Esophagus muscularis mucosa (tissue), 4 donors: ENCODE measurements at regions not wholly inside any gene's neighbourhood (a gene's known extent, or its start where the extent isn't known, plus 50 kb on each side); places are given as distances from the start of the nearest gene placed in this dataset.

Experiments
- DNase-seq: peaks from one replicate; pipeline ENCODE4 v3.0.0-alpha.2; 2017; ENCODE audit errors: extremely low spot score
- H3K27ac ChIP-seq, 4 donors: fragments of 200-600 bp; sonication (generic); replicated peaks in 1 of 4; 1 replicate in 3 of 4; 2 replicates in 1 of 4; pipeline ENCODE4 v1.5.1; 2016 to 2019; ENCODE audit warnings: mild to moderate bottlenecking in 1 of 4
- H3K27me3 ChIP-seq, 4 donors: fragments of 200-600 bp; sonication (generic); one replicate each; pipeline versions ENCODE4 v1.5.1 to v1.6.0; 2016 to 2019
- H3K36me3 ChIP-seq, 4 donors: fragments of 200-600 bp; sonication (generic); one replicate each; pipeline ENCODE4 v1.5.1; 2016 to 2019
- H3K4me1 ChIP-seq, 4 donors: fragments of 200-600 bp; sonication (generic); one replicate each; pipeline ENCODE4 v1.5.1; 2016 to 2019
- H3K4me3 ChIP-seq, 4 donors: fragments of 200-600 bp; sonication (generic); 1 replicate in 2 of 4; 2 replicates in 2 of 4; pipeline ENCODE4 v1.5.1; 2016 to 2019; ENCODE audit warnings: mild to moderate bottlenecking in 4 of 4, moderate library complexity in 1 of 4
- H3K9me3 ChIP-seq, 4 donors: fragments of 200-600 bp; sonication (generic); 1 replicate in 3 of 4; 2 replicates in 1 of 4; pipeline ENCODE4 v1.5.1; 2016 to 2019
- CTCF ChIP-seq, 3 experiments: fragments of 200-600 bp in 2 of 3; fragments of 450-650 bp in 1 of 3; sonication (generic) in 2 of 3; IDR thresholded peaks; one replicate each; pipeline ENCODE4 v1.5.1; 2017 to 2019; ENCODE audit warnings: antibody characterized with exemption in 3 of 3, mild to moderate bottlenecking in 2 of 3, moderate library complexity in 1 of 3
- EP300 ChIP-seq: sonication (generic); formaldehyde crosslinking; IDR thresholded peaks from one replicate; pipeline ENCODE4 v1.6.1; 2017; ENCODE audit warnings: antibody characterized with exemption
- POLR2A ChIP-seq: fragments of 450-650 bp; IDR thresholded peaks from one replicate; pipeline ENCODE4 v1.6.1; 2017; ENCODE audit warnings: antibody characterized with exemption, moderate library complexity, mild to moderate bottlenecking, low read depth
- POLR2AphosphoS5 ChIP-seq, 2 donors: sonication (generic); formaldehyde crosslinking; IDR thresholded peaks; one replicate each; pipeline ENCODE4 v1.6.1; 2017; ENCODE audit warnings: antibody characterized with exemption in 2 of 2
- WGBS: methylation state at CpG from one replicate; pipeline ENCODE4 v1.1.5; 2018; 5-methylcytosine and 5-hydroxymethylcytosine counted together
- intact Hi-C: fragments of 100-400 bp; cut with DNase I; formaldehyde crosslinking; loops from one replicate; pipeline ENCODE4 v1.15.1; 2023

GRCh38 chr12:75837700-75838099 lies 193.9 kb downstream of the PHLDA1 start:
- no peaks in the 10 kb centered on the region for H3K27me3 ChIP-seq
- peaks cover 0 to 11% (median 3%) of the 10 kb centered on the region in 4 donors for H3K4me1 ChIP-seq
- no peaks in the 10 kb centered on the region for H3K36me3 ChIP-seq
- intact Hi-C loops: no loop called here
- 48% methylated on average over 2 of the region's 2 CpGs for WGBS
- no peaks in the 10 kb centered on the region for H3K9me3 ChIP-seq
- H3K4me3 ChIP-seq: no peak overlapping the region
- TF ChIP-seq CTCF (IDR thresholded peaks at IDR 0.05) (no peak), POLR2AphosphoS5 (IDR thresholded peaks at IDR 0.05) (peak in 1 of 2 donors; percentile 37), POLR2A (no peak), EP300 (no peak)
- no peak overlapping the region for H3K27ac ChIP-seq
- no peak for DNase-seq

GRCh38 chr12:75836533-75836932 lies 195.0 kb downstream of the PHLDA1 start:
- TF ChIP-seq POLR2A (no peak), POLR2AphosphoS5 (IDR thresholded peaks at IDR 0.05) (no peak), CTCF (IDR thresholded peaks at IDR 0.05) (no peak), EP300 (no peak)
- peaks cover 0 to 7% (median 3%) of the 10 kb centered on the region in 4 donors for H3K4me1 ChIP-seq
- H3K36me3 ChIP-seq: no peaks in the 10 kb centered on the region
- H3K27ac ChIP-seq: no peak overlapping the region
- H3K9me3 ChIP-seq: no peaks in the 10 kb centered on the region
- intact Hi-C loops: no loop called here
- DNase-seq: no peak
- no peaks in the 10 kb centered on the region for H3K27me3 ChIP-seq
- no peak overlapping the region for H3K4me3 ChIP-seq

GRCh38 chr12:75834591-75834990 lies 197.0 kb downstream of the PHLDA1 start:
- H3K4me3 ChIP-seq: no peak overlapping the region
- no peaks in the 10 kb centered on the region for H3K27me3 ChIP-seq
- intact Hi-C loops: no loop called here
- TF ChIP-seq POLR2A: no peak
- TF ChIP-seq EP300: no peak
- no peak for TF ChIP-seq CTCF (IDR thresholded peaks at IDR 0.05)
- TF ChIP-seq POLR2AphosphoS5 (IDR thresholded peaks at IDR 0.05): no peak
- no peak overlapping the region for H3K27ac ChIP-seq
- WGBS: 83% methylated on average over 3 of the region's 3 CpGs
- no peaks in the 10 kb centered on the region for H3K9me3 ChIP-seq
- H3K4me1 ChIP-seq: peaks cover 0 to 7% (median 3%) of the 10 kb centered on the region in 4 donors
- no peak for DNase-seq
- H3K36me3 ChIP-seq: no peaks in the 10 kb centered on the region

- Histone ChIP-seq H3K27me3 (no peaks in the 10 kb centered on the region), H3K4me3 (no peak overlapping the region), H3K4me1 (peaks cover 0 to 7% (median 3%) of the 10 kb centered on the region in 4 donors), H3K27ac (no peak overlapping the region), H3K36me3 (no peaks in the 10 kb centered on the region), H3K9me3 (no peaks in the 10 kb centered on the region)
- no peak for DNase-seq
- TF ChIP-seq POLR2AphosphoS5 (IDR thresholded peaks at IDR 0.05): no peak
- no peak for TF ChIP-seq POLR2A
- no peak for TF ChIP-seq CTCF (IDR thresholded peaks at IDR 0.05)
- TF ChIP-seq EP300: no peak
- intact Hi-C loops: no loop called here
- 69% methylated on average over 3 of the region's 3 CpGs for WGBS
These were observed 198.3 kb downstream of the PHLDA1 start for GRCh38 chr12:75833268-75833667.

- intact Hi-C loops: no loop called here
- Histone ChIP-seq H3K27ac (no peak overlapping the region), H3K4me1 (peaks cover 0 to 6% (median 2%) of the 10 kb centered on the region in 4 donors), H3K27me3 (no peaks in the 10 kb centered on the region), H3K36me3 (no peaks in the 10 kb centered on the region), H3K9me3 (no peaks in the 10 kb centered on the region), H3K4me3 (no peak overlapping the region)
- TF ChIP-seq POLR2A: no peak
- no peak for TF ChIP-seq CTCF (IDR thresholded peaks at IDR 0.05)
- no peak for TF ChIP-seq POLR2AphosphoS5 (IDR thresholded peaks at IDR 0.05)
- TF ChIP-seq EP300: no peak
- 72% methylated on average over 2 of the region's 2 CpGs for WGBS
- DNase-seq: no peak
These were observed 200.2 kb downstream of the PHLDA1 start for GRCh38 chr12:75831402-75831801.
